ENCODE measurements at regions not wholly inside any gene's neighbourhood (a gene's known extent, or its start where the extent isn't known, plus 50 kb on each side); places are given as distances from the start of the nearest gene placed in this dataset.
A peak's percentile ranks its signal among the peaks of the same experiment; 100 is the strongest.

- H3K36me3 ChIP-seq (ENCODE audit: control insufficient read depth, insufficient read depth, low read length): no peaks in the 10 kb centered on the region
- H3K27ac Mint-ChIP-seq: no peak overlapping the region
- H3K9me3 ChIP-seq (ENCODE audit: control insufficient read depth, low read length): peaks cover 16% of the 10 kb centered on the region
- no peak for DNase-seq
- H3K27me3 ChIP-seq (ENCODE audit: control insufficient read depth, insufficient read depth, low read length, poor library complexity, severe bottlenecking): no peaks in the 10 kb centered on the region
- H3K36me3 Mint-ChIP-seq (ENCODE audit: low read depth): no peaks in the 10 kb centered on the region
- no peak overlapping the region for H3K4me3 ChIP-seq (ENCODE audit: low read length)
- H3K4me1 ChIP-seq (ENCODE audit: control insufficient read depth, insufficient read depth, low read length): peaks cover 2% of the 10 kb centered on the region
- H3K9ac ChIP-seq (ENCODE audit: extremely low read depth, low read length, poor library complexity, severe bottlenecking): no peak overlapping the region
- peaks cover 15% of the 10 kb centered on the region for H3K4me1 Mint-ChIP-seq
- H3K4me3 Mint-ChIP-seq: no peak overlapping the region
- H3K9me3 Mint-ChIP-seq: peaks cover 13% of the 10 kb centered on the region
- TF ChIP-seq CTCF (conservative IDR thresholded peaks at IDR 0.05): no peak
- peaks cover 3% of the 10 kb centered on the region for H3K27me3 Mint-ChIP-seq (ENCODE audit: insufficient read depth)
- 87 to 100% methylated on average over 1 of the region's 1 CpG for WGBS, 2 experiments (ENCODE audit: insufficient coverage in 1 of 2, insufficient read length in 1 of 2)
- H3K27ac ChIP-seq (ENCODE audit: low read depth, low read length): no peak overlapping the region
Measured at GRCh38 chr3:164453714-164454113, 624.6 kb downstream of the SI start.

GRCh38 chr3:164452707-164453106, 625.6 kb downstream of the SI start:
- no peak overlapping the region for H3K27ac Mint-ChIP-seq
- Histone ChIP-seq H3K4me1 (ENCODE audit: control insufficient read depth, insufficient read depth, low read length) (peaks cover 2% of the 10 kb centered on the region), H3K9me3 (ENCODE audit: control insufficient read depth, low read length) (peaks cover 26% of the 10 kb centered on the region), H3K27me3 (ENCODE audit: control insufficient read depth, insufficient read depth, low read length, poor library complexity, severe bottlenecking) (no peaks in the 10 kb centered on the region), H3K36me3 (ENCODE audit: control insufficient read depth, insufficient read depth, low read length) (no peaks in the 10 kb centered on the region), H3K9ac (ENCODE audit: extremely low read depth, low read length, poor library complexity, severe bottlenecking) (no peak overlapping the region), H3K27ac (ENCODE audit: low read depth, low read length) (no peak overlapping the region), H3K4me3 (ENCODE audit: low read length) (no peak overlapping the region)
- TF ChIP-seq CTCF (conservative IDR thresholded peaks at IDR 0.05): no peak
- 100% methylated on average over 1 of the region's 1 CpG; no CpG with 5 or more reads in 1 of the 2 experiments for WGBS, 2 experiments (ENCODE audit: insufficient coverage in 1 of 2, insufficient read length in 1 of 2)
- H3K9me3 Mint-ChIP-seq: peaks cover 23% of the 10 kb centered on the region
- H3K4me3 Mint-ChIP-seq: no peak overlapping the region
- H3K27me3 Mint-ChIP-seq (ENCODE audit: insufficient read depth): peaks cover 3% of the 10 kb centered on the region
- peaks cover 15% of the 10 kb centered on the region for H3K4me1 Mint-ChIP-seq
- DNase-seq: no peak
- no peaks in the 10 kb centered on the region for H3K36me3 Mint-ChIP-seq (ENCODE audit: low read depth)

- peak; percentile 54 for DNase-seq
- H3K27me3 Mint-ChIP-seq (ENCODE audit: insufficient read depth): peaks cover 3% of the 10 kb centered on the region
- TF ChIP-seq CTCF (conservative IDR thresholded peaks at IDR 0.05): no peak
- H3K27ac Mint-ChIP-seq: no peak overlapping the region
- peaks cover 2% of the 10 kb centered on the region for H3K4me1 ChIP-seq (ENCODE audit: control insufficient read depth, insufficient read depth, low read length)
- no peak overlapping the region for H3K9ac ChIP-seq (ENCODE audit: extremely low read depth, low read length, poor library complexity, severe bottlenecking)
- 82 to 92% methylated on average over 4 to 5 of the region's 5 CpGs for WGBS, 2 experiments (ENCODE audit: insufficient coverage in 1 of 2, insufficient read length in 1 of 2)
- no peaks in the 10 kb centered on the region for H3K36me3 ChIP-seq (ENCODE audit: control insufficient read depth, insufficient read depth, low read length)
- H3K4me3 Mint-ChIP-seq: no peak overlapping the region
- H3K9me3 ChIP-seq (ENCODE audit: control insufficient read depth, low read length): peaks cover 28% of the 10 kb centered on the region
- H3K9me3 Mint-ChIP-seq: peaks cover 28% of the 10 kb centered on the region
- no peak overlapping the region for H3K4me3 ChIP-seq (ENCODE audit: low read length)
- no peak overlapping the region for H3K27ac ChIP-seq (ENCODE audit: low read depth, low read length)
- H3K4me1 Mint-ChIP-seq: peaks cover 15% of the 10 kb centered on the region
- no peaks in the 10 kb centered on the region for H3K36me3 Mint-ChIP-seq (ENCODE audit: low read depth)
- no peaks in the 10 kb centered on the region for H3K27me3 ChIP-seq (ENCODE audit: control insufficient read depth, insufficient read depth, low read length, poor library complexity, severe bottlenecking)
Measured at GRCh38 chr3:164451072-164451910, 627.0 kb downstream of the SI start.
